Liver (tissue), 7 donors: ENCODE measurements at regions not wholly inside any gene's neighbourhood (a gene's known extent, or its start where the extent isn't known, plus 50 kb on each side); places are given as distances from the start of the nearest gene placed in this dataset.

Source experiments
- DNase-seq: peaks from one replicate; pipeline ENCODE4 v3.0.0-alpha.2; 2017; ENCODE audit warnings: low spot score
- H3K27ac ChIP-seq, 2 donors: one replicate each; pipeline ENCODE4 v1.7.0; 2013; ENCODE audit warnings: inconsistent platforms in 2 of 2, low read length in 2 of 2, control low read depth in 1 of 2, low read depth in 1 of 2, mild to moderate bottlenecking in 1 of 2
- H3K27me3 ChIP-seq, 4 donors: one replicate each; pipeline versions ENCODE4 v1.6.1 to v1.7.0; 2013; ENCODE audit warnings: low read length in 3 of 4, inconsistent platforms in 1 of 4, mild to moderate bottlenecking in 1 of 4, moderate library complexity in 1 of 4; ENCODE audit not compliant: control insufficient read depth in 4 of 4, insufficient read depth in 4 of 4
- H3K36me3 ChIP-seq, 4 donors: one replicate each; pipeline versions ENCODE4 v1.6.1 to v1.7.0; 2013; ENCODE audit warnings: low read length in 3 of 4, mild to moderate bottlenecking in 3 of 4, low read depth in 1 of 4, moderate library complexity in 1 of 4; ENCODE audit not compliant: control insufficient read depth in 4 of 4, insufficient read depth in 3 of 4
- H3K4me1 ChIP-seq, 4 donors: one replicate each; pipeline versions ENCODE4 v1.6.1 to v1.7.0; 2013; ENCODE audit warnings: low read length in 3 of 4, mild to moderate bottlenecking in 3 of 4, moderate library complexity in 1 of 4; ENCODE audit not compliant: control insufficient read depth in 4 of 4, insufficient read depth in 4 of 4
- H3K4me3 ChIP-seq, 3 donors: one replicate each; pipeline versions ENCODE4 v1.6.1 to v1.7.0; 2013; ENCODE audit warnings: low read length in 3 of 3, control low read depth in 1 of 3, low read depth in 1 of 3, mild to moderate bottlenecking in 1 of 3
- H3K9ac ChIP-seq, 2 donors: one replicate each; pipeline ENCODE4 v1.7.0; 2013; ENCODE audit warnings: low read length in 2 of 2, mild to moderate bottlenecking in 2 of 2, moderate library complexity in 2 of 2, control low read depth in 1 of 2, low read depth in 1 of 2
- H3K9me3 ChIP-seq, 4 donors: one replicate each; pipeline versions ENCODE4 v1.6.1 to v1.7.0; 2013; ENCODE audit warnings: low read length in 3 of 4; ENCODE audit not compliant: control insufficient read depth in 4 of 4
- ATF3 ChIP-seq: IDR thresholded peaks from 2 replicates; pipeline ENCODE4 v1.6.1; 2016; ENCODE audit warnings: antibody characterized with exemption
- EGR1 ChIP-seq, 2 donors: IDR thresholded peaks; 2 replicates each; pipeline ENCODE4 v1.6.1; 2016 to 2018; ENCODE audit warnings: antibody characterized with exemption in 2 of 2, low read depth in 2 of 2
- FOXA2 ChIP-seq: IDR thresholded peaks from 2 replicates; pipeline ENCODE4 v1.6.1; 2016; ENCODE audit warnings: antibody characterized with exemption
- GABPA ChIP-seq, 2 donors: IDR thresholded peaks in 1 of 2; conservative IDR thresholded peaks in 1 of 2; 2 replicates each; pipeline ENCODE4 v1.6.1; 2016; ENCODE audit warnings: antibody characterized with exemption in 2 of 2, mild to moderate bottlenecking in 1 of 2, moderate library complexity in 1 of 2
- HNF4G ChIP-seq: IDR thresholded peaks from 2 replicates; pipeline ENCODE4 v1.6.1; 2016; ENCODE audit warnings: antibody characterized with exemption
- JUND ChIP-seq, 2 donors: IDR thresholded peaks; 2 replicates each; pipeline ENCODE4 v1.6.1; 2016; ENCODE audit warnings: antibody characterized with exemption in 2 of 2
- MAX ChIP-seq: IDR thresholded peaks from 2 replicates; pipeline ENCODE4 v1.6.1; 2016; ENCODE audit warnings: antibody characterized with exemption
- NR2F2 ChIP-seq: IDR thresholded peaks from 2 replicates; pipeline ENCODE4 v1.6.1; 2016; ENCODE audit warnings: antibody characterized with exemption
- RAD21 ChIP-seq, 2 donors: IDR thresholded peaks; 2 replicates each; pipeline ENCODE4 v1.6.1; 2016; ENCODE audit warnings: antibody characterized with exemption in 2 of 2, mild to moderate bottlenecking in 2 of 2
- REST ChIP-seq: IDR thresholded peaks from 2 replicates; pipeline ENCODE4 v1.6.1; 2016; ENCODE audit warnings: antibody characterized with exemption, mild to moderate bottlenecking
- RXRA ChIP-seq, 2 donors: IDR thresholded peaks; 2 replicates each; pipeline ENCODE4 v1.6.1; 2017 to 2018; ENCODE audit warnings: antibody characterized with exemption in 2 of 2, mild to moderate bottlenecking in 1 of 2
- SP1 ChIP-seq: IDR thresholded peaks from 2 replicates; pipeline ENCODE4 v1.6.1; 2018; ENCODE audit warnings: antibody characterized with exemption, mild to moderate bottlenecking
- TAF1 ChIP-seq: conservative IDR thresholded peaks from 2 replicates; pipeline ENCODE4 v1.6.1; 2016; ENCODE audit warnings: antibody characterized with exemption, mild to moderate bottlenecking
- YY1 ChIP-seq: IDR thresholded peaks from 2 replicates; pipeline ENCODE4 v1.6.1; 2016; ENCODE audit warnings: antibody characterized with exemption, mild to moderate bottlenecking
- WGBS: extraction: QIAGEN DNeasy Blood & Tissue Kit; methylation state at CpG from one replicate; pipeline ENCODE4 v1.1.7; 2013; 5-methylcytosine and 5-hydroxymethylcytosine counted together
- donor health status: healthy.
- donor health status: healthy.
- donor health status: healthy.
- donor health status: healthy.

GRCh38 chr22:46094676-46095075, 55.6 kb upstream of the PPARA start (continued):
- TF ChIP-seq FOXA2 (no peak), GABPA (IDR thresholded peaks at IDR 0.05 in 1 of 2, conservative IDR thresholded peaks at IDR 0.05 in 1 of 2) (no peak), SP1 (no peak), NR2F2 (no peak), YY1 (no peak), TAF1 (no peak)

- H3K36me3 ChIP-seq, result peaks cover 0 to 24% (median 10%) of the 10 kb centered on the region in 4 donors
These were observed 54.3 kb upstream of the PPARA start for GRCh38 chr22:46096051-46096450.

GRCh38 chr22:46096706-46097230, 53.6 kb upstream of the PPARA start:
- 93% methylated on average over 14 of the region's 14 CpGs for WGBS
- peaks cover 1 to 24% (median 9%) of the 10 kb centered on the region in 4 donors for H3K4me1 ChIP-seq
- no peaks in the 10 kb centered on the region for H3K9me3 ChIP-seq
- H3K27ac ChIP-seq, result no peak overlapping the region
- no peak for TF ChIP-seq RAD21 (IDR thresholded peaks at IDR 0.05)
- TF ChIP-seq HNF4G, result no peak
- no peaks in the 10 kb centered on the region for H3K27me3 ChIP-seq
- peaks cover 5 to 30% (median 12%) of the 10 kb centered on the region in 4 donors for H3K36me3 ChIP-seq
- H3K9ac ChIP-seq, result no peak overlapping the region
- DNase-seq, result no peak
- no peak overlapping the region for H3K4me3 ChIP-seq

More at GRCh38 chr22:46096051-46096450, 54.3 kb upstream of the PPARA start:
- no peak for DNase-seq
- Histone ChIP-seq H3K4me1 (peaks cover 1 to 28% (median 9%) of the 10 kb centered on the region in 4 donors), H3K4me3 (no peak overlapping the region), H3K27ac (no peak overlapping the region), H3K9me3 (no peaks in the 10 kb centered on the region), H3K27me3 (no peaks in the 10 kb centered on the region), H3K9ac (no peak overlapping the region)
- TF ChIP-seq GABPA (IDR thresholded peaks at IDR 0.05 in 1 of 2, conservative IDR thresholded peaks at IDR 0.05 in 1 of 2) (no peak), TAF1 (no peak), EGR1 (IDR thresholded peaks at IDR 0.05; ENCODE audit: low read depth in 2 of 2) (no peak), MAX (no peak), JUND (IDR thresholded peaks at IDR 0.05) (no peak), ATF3 (no peak), REST (no peak), RXRA (IDR thresholded peaks at IDR 0.05) (no peak)
- WGBS, result 83% methylated on average over 9 of the region's 9 CpGs
